ENCODE measurements at regions not wholly inside any gene's neighbourhood (a gene's known extent, or its start where the extent isn't known, plus 50 kb on each side); places are given as distances from the start of the nearest gene placed in this dataset.

GRCh38 chr14:71467361-71467811 lies 464.8 kb upstream of the RGS6 start:
- DNase-seq (ENCODE audit: low spot score) = peak; percentile 30

GRCh38 chr14:71468701-71469100 lies 463.5 kb upstream of the RGS6 start:
- DNase-seq (ENCODE audit: low spot score) = no peak

- DNase-seq (ENCODE audit: low spot score) = no peak
These were observed 462.4 kb upstream of the RGS6 start for GRCh38 chr14:71469643-71470335.

- peak; percentile 35 for DNase-seq (ENCODE audit: low spot score)
These were observed 460.4 kb upstream of the RGS6 start for GRCh38 chr14:71471634-71472355.

- DNase-seq (ENCODE audit: low spot score) = no peak
These were observed 459.6 kb upstream of the RGS6 start for GRCh38 chr14:71472356-71473340.

GRCh38 chr14:71473843-71474242 lies 458.4 kb upstream of the RGS6 start:
- DNase-seq (ENCODE audit: low spot score) = no peak

GRCh38 chr14:71474301-71475265 lies 457.6 kb upstream of the RGS6 start:
- DNase-seq (ENCODE audit: low spot score) = no peak

- no peak for DNase-seq (ENCODE audit: low spot score)
These were observed 456.3 kb upstream of the RGS6 start for GRCh38 chr14:71475916-71476315.

- peak; percentile 27 for DNase-seq (ENCODE audit: low spot score)
These were observed 453.7 kb upstream of the RGS6 start for GRCh38 chr14:71478542-71478941.

GRCh38 chr14:71481021-71481654 lies 451.1 kb upstream of the RGS6 start:
- DNase-seq (ENCODE audit: low spot score) = no peak

GRCh38 chr14:71482671-71483070 lies 449.6 kb upstream of the RGS6 start:
- peak; percentile 29 for DNase-seq (ENCODE audit: low spot score)

- DNase-seq (ENCODE audit: low spot score) = no peak
These were observed 449.1 kb upstream of the RGS6 start for GRCh38 chr14:71483154-71483553.

GRCh38 chr14:71485833-71486232 lies 446.4 kb upstream of the RGS6 start:
- no peak for DNase-seq (ENCODE audit: low spot score)

GRCh38 chr14:71486279-71486678 lies 445.9 kb upstream of the RGS6 start:
- no peak for DNase-seq (ENCODE audit: low spot score)

GRCh38 chr14:71487449-71487848 lies 444.8 kb upstream of the RGS6 start:
- DNase-seq (ENCODE audit: low spot score) = no peak

GRCh38 chr14:71487941-71488340 lies 444.3 kb upstream of the RGS6 start:
- DNase-seq (ENCODE audit: low spot score) = no peak

GRCh38 chr14:71488703-71489191 lies 443.5 kb upstream of the RGS6 start:
- peak; percentile 41 for DNase-seq (ENCODE audit: low spot score)

GRCh38 chr14:71489742-71490141 lies 442.5 kb upstream of the RGS6 start:
- DNase-seq (ENCODE audit: low spot score) = no peak

- DNase-seq (ENCODE audit: low spot score) = peak; percentile 28
These were observed 440.3 kb upstream of the RGS6 start for GRCh38 chr14:71491931-71492330.

GRCh38 chr14:71492346-71492745 lies 439.9 kb upstream of the RGS6 start:
- no peak for DNase-seq (ENCODE audit: low spot score)

All from GM03348 (cell line).